GM19043 (cell line): ENCODE measurements at regions not wholly inside any gene's neighbourhood (a gene's known extent, or its start where the extent isn't known, plus 50 kb on each side); places are given as distances from the start of the nearest gene placed in this dataset.

ENCODE experiments used
- ATAC-seq: cut with Tn5 transposase; IDR thresholded peaks from one replicate; pipeline ENCODE4 v1.9.1; 2021; ENCODE audit warnings: low read depth; ENCODE audit not compliant: unreplicated experiment

- ATAC-seq: no peak
Observed at GRCh38 chr18:51884039-51884438, 456.0 kb upstream of the DCC start.

GRCh38 chr18:51890762-51891161, 449.2 kb upstream of the DCC start:
- ATAC-seq: no peak

GRCh38 chr18:51891876-51892275, 448.1 kb upstream of the DCC start:
- ATAC-seq: no peak

GRCh38 chr18:51897884-51898283, 442.1 kb upstream of the DCC start:
- no peak for ATAC-seq

- ATAC-seq: no peak
Observed at GRCh38 chr18:51907687-51908597, 432.1 kb upstream of the DCC start.

GRCh38 chr18:51908598-51908944, 431.4 kb upstream of the DCC start:
- ATAC-seq: no peak

GRCh38 chr18:51911584-51911983, 428.4 kb upstream of the DCC start:
- ATAC-seq: no peak

GRCh38 chr18:51912381-51912780, 427.6 kb upstream of the DCC start:
- no peak for ATAC-seq

GRCh38 chr18:51915176-51915575, 424.8 kb upstream of the DCC start:
- no peak for ATAC-seq

GRCh38 chr18:51921862-51922261, 418.1 kb upstream of the DCC start:
- no peak for ATAC-seq

GRCh38 chr18:51933903-51934302, 406.1 kb upstream of the DCC start:
- no peak for ATAC-seq

GRCh38 chr18:51936115-51936514, 403.9 kb upstream of the DCC start:
- ATAC-seq: no peak

GRCh38 chr18:51941999-51942398, 398.0 kb upstream of the DCC start:
- ATAC-seq: no peak

GRCh38 chr18:51943281-51943680, 396.7 kb upstream of the DCC start:
- ATAC-seq: no peak

GRCh38 chr18:51946946-51947345, 393.1 kb upstream of the DCC start:
- ATAC-seq: no peak

- no peak for ATAC-seq
Observed at GRCh38 chr18:51952844-51953243, 387.2 kb upstream of the DCC start.

- ATAC-seq: peak; percentile 88
Observed at GRCh38 chr18:51953521-51953920, 386.5 kb upstream of the DCC start.

GRCh38 chr18:51955136-51955535, 384.9 kb upstream of the DCC start:
- ATAC-seq: no peak

GRCh38 chr18:51957001-51957400, 383.0 kb upstream of the DCC start:
- ATAC-seq: no peak

- no peak for ATAC-seq
Observed at GRCh38 chr18:51980101-51980500, 359.9 kb upstream of the DCC start.

GRCh38 chr18:51988277-51988676, 351.7 kb upstream of the DCC start:
- ATAC-seq: no peak

- no peak for ATAC-seq
Observed at GRCh38 chr18:51997129-51997528, 342.9 kb upstream of the DCC start.

GRCh38 chr18:51998066-51998465, 341.9 kb upstream of the DCC start:
- ATAC-seq: no peak
